NCI-H1105 (cell line): ENCODE measurements at regions not wholly inside any gene's neighbourhood (a gene's known extent, or its start where the extent isn't known, plus 50 kb on each side); places are given as distances from the start of the nearest gene placed in this dataset.

Experiments
- DNase-seq: peaks from one replicate; lab custom pipeline; 2025; lab: John Stamatoyannopoulos, UW

DNA sequence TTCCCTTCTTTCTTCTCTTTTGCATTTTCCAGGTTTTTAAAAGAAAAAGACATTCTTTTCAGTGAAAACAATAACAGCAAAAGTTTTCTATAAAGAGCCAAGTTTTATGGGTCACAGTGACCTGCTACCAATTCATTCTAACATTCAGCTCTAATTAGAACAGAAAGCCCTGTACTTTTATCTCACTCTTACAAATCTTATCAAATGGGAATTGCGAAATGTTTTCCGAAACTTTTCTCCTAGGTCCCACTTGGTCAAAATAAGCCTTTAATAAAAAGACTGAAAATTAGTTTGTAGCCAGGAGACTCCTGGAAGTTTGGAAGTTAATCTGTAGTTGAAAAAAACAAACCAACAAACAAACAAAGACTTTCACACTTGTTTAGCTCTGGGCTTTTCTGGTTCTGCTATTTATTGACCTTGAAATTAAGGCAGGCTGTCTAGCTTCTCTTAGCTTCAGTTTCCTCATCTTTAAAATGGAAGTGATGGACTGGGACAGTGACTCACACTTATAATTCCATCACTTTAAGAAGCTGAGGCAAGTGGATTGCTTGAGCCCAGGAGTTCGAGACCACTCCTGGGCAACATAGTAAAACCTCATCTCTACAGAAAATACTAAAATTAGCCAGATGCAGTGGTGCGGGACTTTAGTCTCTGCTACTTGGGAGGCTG lies 613.5 kb upstream of the CDH4 start:
- no peak for DNase-seq

DNA sequence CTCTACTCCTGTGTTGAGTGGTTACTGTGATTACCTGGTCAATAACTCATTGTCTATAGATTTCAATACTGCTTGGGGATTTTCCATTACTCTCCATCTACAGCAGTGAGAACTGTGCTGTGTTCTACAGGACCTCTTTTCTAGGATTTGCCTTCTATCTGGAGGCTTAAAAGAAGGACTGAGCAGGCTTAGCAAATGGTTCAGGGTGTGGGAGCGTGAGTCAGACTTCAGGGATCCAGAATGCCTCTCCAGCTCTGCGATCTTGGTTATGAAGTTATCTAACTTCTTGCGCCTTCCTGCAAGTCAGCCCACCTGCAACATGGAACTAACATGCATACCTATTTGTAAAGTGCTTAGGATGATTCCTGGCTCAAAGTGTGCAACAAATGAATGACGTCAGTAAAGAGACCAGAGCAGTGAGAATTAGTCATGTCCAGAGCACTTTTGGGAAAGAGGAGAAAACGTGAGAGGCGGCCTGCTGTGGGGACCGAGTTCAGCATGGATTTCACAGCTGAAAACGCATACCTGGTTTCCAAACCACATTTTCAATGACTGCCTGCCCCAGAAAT lies 610.1 kb upstream of the CDH4 start:
- no peak for DNase-seq

DNA sequence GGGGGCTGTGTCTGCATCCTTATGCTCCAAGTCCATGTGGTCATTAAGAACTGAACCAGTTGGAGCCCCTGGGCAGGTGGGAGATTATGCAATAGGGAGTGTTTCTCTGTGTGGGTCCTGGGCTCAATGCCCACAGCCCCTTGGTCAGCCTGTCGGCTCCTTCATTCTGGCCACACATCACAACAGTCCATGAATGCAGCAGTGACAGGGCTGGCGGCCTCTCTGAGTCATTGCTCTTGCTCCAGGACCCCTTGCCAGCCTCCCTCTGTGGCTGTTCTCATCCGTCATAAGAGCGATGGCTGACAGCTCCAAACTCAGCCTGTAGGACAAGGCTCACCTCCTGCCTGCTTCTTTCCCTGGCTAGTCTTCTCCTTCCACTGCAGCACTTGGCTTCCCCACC lies 609.5 kb upstream of the CDH4 start:
- no peak for DNase-seq

DNA sequence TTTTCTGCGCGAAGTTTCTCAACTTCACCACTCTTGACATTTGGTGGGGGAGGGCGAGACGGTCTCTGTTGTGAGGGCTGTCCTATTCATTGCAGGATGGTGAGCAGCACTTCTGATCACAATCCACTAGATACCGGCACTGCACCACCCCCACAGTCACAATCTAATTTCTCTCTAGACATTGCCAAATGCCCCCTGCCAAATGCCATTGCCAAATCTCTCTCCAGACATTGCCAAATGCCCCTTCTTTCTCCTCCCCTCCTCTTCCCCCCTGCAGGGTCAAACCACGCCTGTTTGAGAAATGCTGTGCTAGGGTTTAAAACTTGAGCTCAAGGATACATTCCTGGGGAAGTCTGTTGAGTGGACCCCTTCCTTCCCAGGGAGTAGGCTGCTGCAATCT lies 603.5 kb upstream of the CDH4 start:
- no peak for DNase-seq

GRCh38 chr20:60649541-60649940 lies 602.5 kb upstream of the CDH4 start:
- DNase-seq = no peak

- DNase-seq = no peak
These were observed 602.0 kb upstream of the CDH4 start for GRCh38 chr20:60650087-60650486.

DNA sequence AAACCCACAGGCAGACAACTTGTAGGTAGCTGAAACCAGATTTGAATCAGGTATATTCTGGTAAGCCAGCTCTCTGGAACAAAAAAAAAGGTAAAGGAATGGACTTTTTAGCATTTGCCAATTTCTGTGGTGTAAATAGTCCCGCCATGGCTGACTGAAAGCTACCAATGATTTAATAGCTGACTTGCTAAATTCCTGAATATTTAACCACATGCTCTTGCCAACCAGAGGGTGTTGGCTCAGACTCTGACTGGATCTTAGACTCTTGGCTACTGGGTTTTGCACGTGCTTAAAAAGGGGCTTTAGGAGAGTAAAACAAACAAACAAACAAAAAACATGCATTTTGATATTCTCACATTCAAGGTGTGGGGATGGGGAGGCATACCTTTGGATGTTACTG lies 600.0 kb upstream of the CDH4 start:
- DNase-seq = no peak

GRCh38 chr20:60652615-60653014 lies 599.4 kb upstream of the CDH4 start:
- DNase-seq = no peak

- DNase-seq = no peak
These were observed 598.8 kb upstream of the CDH4 start for GRCh38 chr20:60653111-60653845.

GRCh38 chr20:60658681-60659080 lies 593.4 kb upstream of the CDH4 start:
- DNase-seq = no peak

GRCh38 chr20:60659240-60659639 lies 592.8 kb upstream of the CDH4 start:
- no peak for DNase-seq

- no peak for DNase-seq
These were observed 589.8 kb upstream of the CDH4 start for GRCh38 chr20:60662307-60662706.

GRCh38 chr20:60664106-60664505 lies 588.0 kb upstream of the CDH4 start:
- no peak for DNase-seq

DNA sequence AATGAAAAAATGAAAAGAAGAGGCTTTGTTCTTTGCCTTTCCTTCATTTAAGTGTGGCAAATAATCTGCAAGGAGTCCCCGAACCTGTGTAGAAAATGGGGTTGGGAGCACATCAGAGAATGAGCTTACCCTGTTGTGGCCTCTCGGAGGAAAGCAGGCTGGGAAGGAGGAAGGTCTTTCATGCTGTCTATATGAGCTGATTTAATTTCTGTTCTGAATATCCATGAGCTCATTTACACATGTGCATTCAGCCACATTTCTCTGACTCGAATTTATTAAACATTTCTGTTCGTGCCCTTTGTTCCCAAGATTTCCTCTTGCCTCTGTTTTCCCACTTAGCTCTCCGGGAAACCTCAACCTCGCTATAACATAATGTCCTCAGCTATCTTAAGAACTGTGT lies 584.4 kb upstream of the CDH4 start:
- DNase-seq = no peak

- DNase-seq = no peak
These were observed 582.9 kb upstream of the CDH4 start for GRCh38 chr20:60669211-60669610.

DNA sequence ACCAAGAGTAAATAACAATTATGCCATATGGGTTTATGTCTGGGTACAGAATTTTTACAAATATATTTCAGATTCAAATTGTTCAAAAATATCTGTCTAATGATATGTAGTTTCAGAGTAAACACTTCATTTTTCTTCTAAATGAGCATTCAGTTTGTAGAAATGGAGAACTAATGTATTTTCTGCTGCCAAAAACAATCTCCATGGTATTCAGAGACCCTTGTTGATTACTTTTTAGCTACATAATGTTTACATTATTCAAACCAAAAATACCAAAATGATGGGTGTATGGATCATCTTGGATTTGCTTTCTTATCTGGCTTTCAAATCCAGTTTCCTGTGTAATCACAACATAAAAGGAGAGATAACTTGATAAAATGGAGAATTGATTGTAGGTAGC lies 576.0 kb upstream of the CDH4 start:
- DNase-seq = no peak

- no peak for DNase-seq
These were observed 574.2 kb upstream of the CDH4 start for GRCh38 chr20:60677819-60678218.

GRCh38 chr20:60680554-60680953 lies 571.5 kb upstream of the CDH4 start:
- DNase-seq = no peak

DNA sequence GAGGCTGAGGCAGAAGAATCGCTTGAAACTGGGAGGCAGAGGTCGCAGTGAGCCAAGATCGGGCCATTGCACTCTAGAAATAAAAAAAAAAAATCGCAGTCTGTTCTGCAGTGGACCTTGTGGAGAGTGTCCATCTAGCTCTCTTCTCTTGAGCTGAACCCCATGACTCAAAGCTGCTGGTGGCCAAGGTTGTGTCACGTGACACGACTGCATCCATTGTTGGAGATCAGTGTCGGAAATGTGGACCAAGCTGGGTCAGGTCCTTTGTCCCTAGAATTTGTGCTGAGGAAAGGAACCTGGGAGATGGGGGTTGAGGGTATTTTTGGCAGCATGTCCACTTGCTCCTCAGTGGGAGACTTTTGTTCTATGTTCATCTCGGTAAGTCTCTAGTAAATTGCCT lies 564.8 kb upstream of the CDH4 start:
- DNase-seq = no peak

DNA sequence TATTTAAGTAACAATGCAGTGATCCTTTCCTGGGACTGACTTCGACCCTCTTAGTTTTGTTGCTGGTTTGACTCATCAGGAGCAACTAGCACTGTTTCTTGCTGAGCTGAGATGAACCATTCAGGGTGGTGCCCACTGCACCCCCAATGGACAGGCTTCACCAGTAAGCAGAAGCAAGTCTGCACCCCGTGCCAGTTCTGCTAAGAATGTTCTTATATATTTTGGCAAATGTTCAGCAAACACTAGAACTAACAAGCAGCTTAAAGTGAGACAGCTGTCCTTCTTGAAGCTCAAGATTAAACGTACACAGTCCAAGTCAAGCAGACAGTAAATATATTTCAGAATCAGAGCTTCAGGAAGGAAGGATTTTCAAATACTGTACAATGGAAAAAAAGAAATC lies 561.3 kb upstream of the CDH4 start:
- peak; percentile 5 for DNase-seq

DNA sequence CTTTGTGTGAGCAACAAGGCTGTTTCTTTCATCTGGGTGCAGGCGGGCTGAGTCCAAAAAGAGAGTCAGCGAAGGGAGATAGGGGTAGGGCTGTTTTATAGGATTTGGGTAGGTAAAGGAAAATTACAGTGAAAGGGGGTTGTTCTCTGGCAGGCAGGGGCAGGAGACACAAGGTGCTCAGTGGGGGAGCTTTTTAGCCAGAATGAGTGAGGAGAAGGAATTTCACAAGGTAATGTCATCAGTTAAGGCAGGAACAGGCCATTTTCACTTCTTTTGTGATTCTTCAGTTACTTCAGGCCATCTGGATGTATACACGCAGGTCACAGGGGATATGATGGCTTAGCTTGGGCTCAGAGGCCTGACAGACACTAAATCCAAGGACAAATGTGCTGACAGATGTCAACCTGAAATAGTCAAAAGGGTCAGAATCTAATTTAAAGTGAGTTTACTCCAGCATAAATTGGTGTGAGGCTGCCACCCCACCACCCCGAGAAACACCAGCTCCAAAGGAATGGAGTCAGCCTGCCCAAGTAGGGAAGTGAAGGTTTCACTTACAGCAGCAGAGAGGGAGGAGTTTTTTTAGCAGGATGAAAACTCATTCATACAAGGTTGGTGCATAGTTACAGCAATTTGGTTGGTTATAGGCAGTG lies 560.0 kb upstream of the CDH4 start:
- no peak for DNase-seq

DNA sequence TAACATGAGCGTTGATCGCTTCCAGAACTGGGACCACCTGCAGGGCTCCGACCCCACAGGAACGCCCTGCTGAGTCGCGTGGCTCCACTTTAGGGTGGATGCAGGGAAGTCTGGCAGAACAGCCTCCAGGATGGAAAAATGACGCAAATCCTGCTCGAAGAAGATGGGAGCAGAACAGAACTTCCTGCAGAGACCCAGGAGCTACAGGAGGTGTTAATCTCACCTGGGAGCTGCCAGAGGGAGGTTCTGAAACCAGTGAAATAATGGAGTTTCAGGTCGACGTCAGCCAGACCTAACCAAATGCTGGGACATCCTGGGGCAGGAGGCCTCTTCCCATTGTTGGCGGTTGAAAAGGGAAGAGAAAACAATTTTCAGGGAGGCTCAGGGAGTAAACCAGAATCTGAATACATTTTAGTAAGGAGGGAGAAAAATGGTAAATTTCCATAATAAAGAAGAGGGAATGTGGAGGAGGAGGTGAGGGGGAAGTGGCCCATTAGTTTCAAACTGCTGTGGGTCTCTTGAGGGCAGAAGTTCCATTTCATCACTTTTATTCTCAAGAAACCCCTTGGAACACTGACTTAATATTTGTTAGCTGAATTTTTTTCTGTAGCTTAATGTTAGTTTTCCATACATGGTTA lies 558.4 kb upstream of the CDH4 start:
- DNase-seq = no peak

DNA sequence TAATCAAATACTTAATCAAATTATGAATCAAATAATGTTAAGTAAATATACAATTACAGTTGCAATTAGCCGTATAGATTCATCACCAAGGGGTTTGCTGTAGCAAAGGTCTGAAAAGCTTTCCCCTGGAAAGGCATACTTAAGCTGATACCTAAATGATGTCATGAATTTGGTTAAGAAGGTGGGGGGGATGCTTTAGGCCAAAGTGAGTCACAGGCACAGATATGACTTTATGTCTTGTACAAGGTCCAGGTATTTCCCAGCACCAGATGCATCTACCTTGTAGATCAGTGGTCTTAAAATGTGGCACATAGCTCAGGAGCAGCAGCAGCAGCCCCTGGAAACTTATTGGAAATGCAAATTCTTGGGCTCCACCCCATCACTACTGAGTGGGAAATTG lies 557.3 kb upstream of the CDH4 start:
- DNase-seq = no peak
